Liver (tissue), 8 donors: ENCODE measurements at regions not wholly inside any gene's neighbourhood (a gene's known extent, or its start where the extent isn't known, plus 50 kb on each side); places are given as distances from the start of the nearest gene placed in this dataset.

Experiments used
- DNase-seq: peaks from one replicate; pipeline ENCODE4 v3.0.0-alpha.2; 2017; ENCODE audit warnings: low spot score
- H3K27ac ChIP-seq, 2 donors: one replicate each; pipeline ENCODE4 v1.7.0; 2013; ENCODE audit warnings: inconsistent platforms in 2 of 2, low read length in 2 of 2, control low read depth in 1 of 2, low read depth in 1 of 2, mild to moderate bottlenecking in 1 of 2
- H3K27me3 ChIP-seq, 4 donors: one replicate each; pipeline versions ENCODE4 v1.6.1 to v1.7.0; 2013; ENCODE audit warnings: low read length in 3 of 4, inconsistent platforms in 1 of 4, mild to moderate bottlenecking in 1 of 4, moderate library complexity in 1 of 4; ENCODE audit not compliant: control insufficient read depth in 4 of 4, insufficient read depth in 4 of 4
- H3K36me3 ChIP-seq, 4 donors: one replicate each; pipeline versions ENCODE4 v1.6.1 to v1.7.0; 2013; ENCODE audit warnings: low read length in 3 of 4, mild to moderate bottlenecking in 3 of 4, low read depth in 1 of 4, moderate library complexity in 1 of 4; ENCODE audit not compliant: control insufficient read depth in 4 of 4, insufficient read depth in 3 of 4
- H3K4me1 ChIP-seq, 4 donors: one replicate each; pipeline versions ENCODE4 v1.6.1 to v1.7.0; 2013; ENCODE audit warnings: low read length in 3 of 4, mild to moderate bottlenecking in 3 of 4, moderate library complexity in 1 of 4; ENCODE audit not compliant: control insufficient read depth in 4 of 4, insufficient read depth in 4 of 4
- H3K4me3 ChIP-seq, 3 donors: one replicate each; pipeline versions ENCODE4 v1.6.1 to v1.7.0; 2013; ENCODE audit warnings: low read length in 3 of 3, control low read depth in 1 of 3, low read depth in 1 of 3, mild to moderate bottlenecking in 1 of 3
- H3K9ac ChIP-seq, 2 donors: one replicate each; pipeline ENCODE4 v1.7.0; 2013; ENCODE audit warnings: low read length in 2 of 2, mild to moderate bottlenecking in 2 of 2, moderate library complexity in 2 of 2, control low read depth in 1 of 2, low read depth in 1 of 2
- H3K9me3 ChIP-seq, 4 donors: one replicate each; pipeline versions ENCODE4 v1.6.1 to v1.7.0; 2013; ENCODE audit warnings: low read length in 3 of 4; ENCODE audit not compliant: control insufficient read depth in 4 of 4
- ATF3 ChIP-seq: IDR thresholded peaks from 2 replicates; pipeline ENCODE4 v1.6.1; 2016; ENCODE audit warnings: antibody characterized with exemption
- CTCF ChIP-seq: fragments of 150-350 bp; IDR thresholded peaks from 2 replicates; pipeline ENCODE4 v1.5.1; 2017; ENCODE audit warnings: improper control_type of control experiment, low read depth, low read length; ENCODE audit not compliant: missing input control
- EGR1 ChIP-seq, 2 donors: IDR thresholded peaks; 2 replicates each; pipeline ENCODE4 v1.6.1; 2016 to 2018; ENCODE audit warnings: antibody characterized with exemption in 2 of 2, low read depth in 2 of 2
- FOXA2 ChIP-seq: IDR thresholded peaks from 2 replicates; pipeline ENCODE4 v1.6.1; 2016; ENCODE audit warnings: antibody characterized with exemption
- GABPA ChIP-seq, 2 donors: IDR thresholded peaks in 1 of 2; conservative IDR thresholded peaks in 1 of 2; 2 replicates each; pipeline ENCODE4 v1.6.1; 2016; ENCODE audit warnings: antibody characterized with exemption in 2 of 2, mild to moderate bottlenecking in 1 of 2, moderate library complexity in 1 of 2
- HNF4A ChIP-seq, 2 donors: conservative IDR thresholded peaks; 2 replicates each; pipeline ENCODE4 v1.6.1; 2016; ENCODE audit warnings: antibody characterized with exemption in 2 of 2, mild to moderate bottlenecking in 2 of 2
- HNF4G ChIP-seq: IDR thresholded peaks from 2 replicates; pipeline ENCODE4 v1.6.1; 2016; ENCODE audit warnings: antibody characterized with exemption
- JUND ChIP-seq, 2 donors: IDR thresholded peaks; 2 replicates each; pipeline ENCODE4 v1.6.1; 2016; ENCODE audit warnings: antibody characterized with exemption in 2 of 2
- MAX ChIP-seq: IDR thresholded peaks from 2 replicates; pipeline ENCODE4 v1.6.1; 2016; ENCODE audit warnings: antibody characterized with exemption
- RAD21 ChIP-seq, 2 donors: IDR thresholded peaks; 2 replicates each; pipeline ENCODE4 v1.6.1; 2016; ENCODE audit warnings: antibody characterized with exemption in 2 of 2, mild to moderate bottlenecking in 2 of 2
- REST ChIP-seq: IDR thresholded peaks from 2 replicates; pipeline ENCODE4 v1.6.1; 2016; ENCODE audit warnings: antibody characterized with exemption, mild to moderate bottlenecking
- RXRA ChIP-seq, 2 donors: IDR thresholded peaks; 2 replicates each; pipeline ENCODE4 v1.6.1; 2017 to 2018; ENCODE audit warnings: antibody characterized with exemption in 2 of 2, mild to moderate bottlenecking in 1 of 2
- SP1 ChIP-seq: IDR thresholded peaks from 2 replicates; pipeline ENCODE4 v1.6.1; 2018; ENCODE audit warnings: antibody characterized with exemption, mild to moderate bottlenecking
- TAF1 ChIP-seq: conservative IDR thresholded peaks from 2 replicates; pipeline ENCODE4 v1.6.1; 2016; ENCODE audit warnings: antibody characterized with exemption, mild to moderate bottlenecking
- YY1 ChIP-seq: IDR thresholded peaks from 2 replicates; pipeline ENCODE4 v1.6.1; 2016; ENCODE audit warnings: antibody characterized with exemption, mild to moderate bottlenecking
- ZBTB33 ChIP-seq: IDR thresholded peaks from 2 replicates; pipeline ENCODE4 v1.6.1; 2016; ENCODE audit warnings: antibody characterized with exemption
- WGBS: extraction: QIAGEN DNeasy Blood & Tissue Kit; methylation state at CpG from one replicate; pipeline ENCODE4 v1.1.7; 2013; 5-methylcytosine and 5-hydroxymethylcytosine counted together
- donor health status: healthy.
- donor health status: healthy.
- donor health status: healthy.
- donor health status: healthy.
- donor health status: healthy.

GRCh38 chr4:171674781-171675180 lies 138.4 kb upstream of the GALNTL6 start:
- H3K4me1 ChIP-seq, result no peaks in the 10 kb centered on the region
- no peaks in the 10 kb centered on the region for H3K9me3 ChIP-seq
- DNase-seq, result no peak
- TF ChIP-seq CTCF (no peak), RXRA (IDR thresholded peaks at IDR 0.05) (no peak), MAX (no peak), HNF4G (no peak), ATF3 (no peak)
- no peak overlapping the region for H3K27ac ChIP-seq
- H3K27me3 ChIP-seq, result no peaks in the 10 kb centered on the region
- no peak overlapping the region for H3K9ac ChIP-seq
- no peak overlapping the region for H3K4me3 ChIP-seq
- no peaks in the 10 kb centered on the region for H3K36me3 ChIP-seq
- 87% methylated on average over 11 of the region's 11 CpGs for WGBS

- DNase-seq, result no peak
- Histone ChIP-seq H3K9me3 (no peaks in the 10 kb centered on the region), H3K27ac (no peak overlapping the region), H3K9ac (no peak overlapping the region), H3K4me1 (no peaks in the 10 kb centered on the region), H3K4me3 (no peak overlapping the region), H3K27me3 (no peaks in the 10 kb centered on the region), H3K36me3 (no peaks in the 10 kb centered on the region)
- TF ChIP-seq REST, result no peak
- no peak for TF ChIP-seq JUND (IDR thresholded peaks at IDR 0.05)
- no peak for TF ChIP-seq EGR1 (IDR thresholded peaks at IDR 0.05; ENCODE audit: low read depth in 2 of 2)
- no peak for TF ChIP-seq YY1
- TF ChIP-seq ZBTB33, result no peak
- TF ChIP-seq TAF1, result no peak
- no peak for TF ChIP-seq HNF4A (conservative IDR thresholded peaks at IDR 0.05)
- no peak for TF ChIP-seq GABPA (IDR thresholded peaks at IDR 0.05 in 1 of 2, conservative IDR thresholded peaks at IDR 0.05 in 1 of 2)
- no peak for TF ChIP-seq MAX
- no peak for TF ChIP-seq FOXA2
- no peak for TF ChIP-seq ATF3
- no peak for TF ChIP-seq SP1
- TF ChIP-seq CTCF, result no peak
- no peak for TF ChIP-seq RAD21 (IDR thresholded peaks at IDR 0.05)
- WGBS, result 67% methylated on average over 3 of the region's 3 CpGs
Measured at GRCh38 chr4:171668403-171668802, 144.8 kb upstream of the GALNTL6 start.
